ENCODE measurements at regions not wholly inside any gene's neighbourhood (a gene's known extent, or its start where the extent isn't known, plus 50 kb on each side); places are given as distances from the start of the nearest gene placed in this dataset.

DNA sequence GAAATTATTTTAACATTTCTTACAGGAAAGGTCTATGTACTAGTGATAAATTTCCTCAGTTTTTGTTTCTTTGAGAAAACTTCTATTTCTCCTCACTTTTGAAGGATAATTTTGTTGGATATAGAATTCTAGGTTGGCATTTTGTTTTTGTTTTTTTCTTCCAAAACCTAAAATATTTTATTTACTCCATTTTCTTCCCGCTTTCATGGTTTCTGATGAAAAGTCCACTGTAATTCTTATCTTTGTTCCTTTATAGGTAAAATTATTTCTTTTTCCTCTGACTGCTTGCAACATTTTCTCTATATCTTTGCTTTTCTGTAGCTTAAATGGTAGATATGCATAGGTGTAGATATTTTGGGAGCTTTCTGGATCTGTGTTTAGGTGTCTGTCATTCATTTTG is 153.9 kb upstream of the DSCAM start:
- TF ChIP-seq, protein P1, sequence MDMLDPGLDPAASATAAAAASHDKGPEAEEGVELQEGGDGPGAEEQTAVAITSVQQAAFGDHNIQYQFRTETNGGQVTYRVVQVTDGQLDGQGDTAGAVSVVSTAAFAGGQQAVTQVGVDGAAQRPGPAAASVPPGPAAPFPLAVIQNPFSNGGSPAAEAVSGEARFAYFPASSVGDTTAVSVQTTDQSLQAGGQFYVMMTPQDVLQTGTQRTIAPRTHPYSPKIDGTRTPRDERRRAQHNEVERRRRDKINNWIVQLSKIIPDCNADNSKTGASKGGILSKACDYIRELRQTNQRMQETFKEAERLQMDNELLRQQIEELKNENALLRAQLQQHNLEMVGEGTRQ (IDR thresholded peaks at IDR 0.05; ENCODE audit: low read depth, low read length): no peak
- TF ChIP-seq, protein P1 (CRISPR knock-in tag; IDR thresholded peaks at IDR 0.05; ENCODE audit: borderline replicate concordance): no peak
- TF ChIP-seq EP300 (IDR thresholded peaks at IDR 0.05; ENCODE audit: low read depth in 2 of 2, low read length in 2 of 2) (no peak), EP300 (CRISPR knock-in tag; IDR thresholded peaks at IDR 0.05; ENCODE audit: borderline replicate concordance) (no peak), NFIC (IDR thresholded peaks at IDR 0.05; ENCODE audit: low read length) (no peak), THRA (CRISPR knock-in tag; IDR thresholded peaks at IDR 0.05; ENCODE audit: borderline replicate concordance) (no peak), ZNF543 (CRISPR knock-in tag; IDR thresholded peaks at IDR 0.05) (no peak), KLF6 (CRISPR knock-in tag; IDR thresholded peaks at IDR 0.05) (no peak), ASH2L (IDR thresholded peaks at IDR 0.05; ENCODE audit: insufficient read length, low read depth, low read length) (no peak)

Data from HepG2 (cell line).